ENCODE measurements at regions not wholly inside any gene's neighbourhood (a gene's known extent, or its start where the extent isn't known, plus 50 kb on each side); places are given as distances from the start of the nearest gene placed in this dataset.
"Not testable (repeated sequence)": the region's sequence is repeated elsewhere in the genome, so short reads cannot be mapped to it uniquely, and the experiment has no call there.

DNA sequence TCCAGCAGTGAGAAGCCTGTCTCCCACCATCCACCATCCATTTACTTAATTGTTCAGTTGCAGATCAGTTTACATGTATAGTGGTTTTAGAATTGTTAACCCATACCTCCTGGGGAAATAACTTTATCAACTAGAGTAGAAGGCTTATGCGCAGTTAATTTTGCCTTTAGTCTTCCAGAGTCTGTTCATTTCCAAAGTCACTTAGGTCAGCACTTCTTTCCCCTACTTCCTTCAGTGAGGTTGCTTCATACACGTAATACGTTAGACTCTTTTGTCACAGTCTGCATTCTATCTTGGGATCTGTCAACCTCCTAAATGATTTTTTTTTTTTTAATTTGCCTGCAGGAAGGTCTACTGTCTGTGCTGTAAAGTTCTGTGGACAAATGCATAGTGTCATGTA lies 495.6 kb upstream of the ISX start:
- no peak for DNase-seq (ENCODE audit: low read depth in 4 of 4, low spot score in 3 of 4)

DNA sequence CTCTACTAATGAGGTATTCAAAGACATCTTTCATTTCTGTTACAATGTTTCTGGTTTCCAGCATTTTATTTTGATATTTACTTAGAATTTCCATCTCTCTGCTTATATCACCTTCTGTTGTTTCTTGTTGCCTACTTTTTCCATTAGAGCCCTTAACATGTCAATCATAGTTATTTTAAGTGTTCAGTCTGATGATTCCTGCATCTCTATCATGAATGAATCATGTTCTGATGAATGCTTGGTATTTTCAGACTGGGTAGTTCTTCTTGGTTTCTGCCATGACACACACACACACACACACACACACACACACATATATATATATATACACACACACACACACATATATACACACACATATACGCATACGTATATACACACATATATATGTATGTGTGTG lies 486.4 kb upstream of the ISX start:
- no peak for DNase-seq (ENCODE audit: low read depth in 4 of 4, low spot score in 3 of 4)

DNA sequence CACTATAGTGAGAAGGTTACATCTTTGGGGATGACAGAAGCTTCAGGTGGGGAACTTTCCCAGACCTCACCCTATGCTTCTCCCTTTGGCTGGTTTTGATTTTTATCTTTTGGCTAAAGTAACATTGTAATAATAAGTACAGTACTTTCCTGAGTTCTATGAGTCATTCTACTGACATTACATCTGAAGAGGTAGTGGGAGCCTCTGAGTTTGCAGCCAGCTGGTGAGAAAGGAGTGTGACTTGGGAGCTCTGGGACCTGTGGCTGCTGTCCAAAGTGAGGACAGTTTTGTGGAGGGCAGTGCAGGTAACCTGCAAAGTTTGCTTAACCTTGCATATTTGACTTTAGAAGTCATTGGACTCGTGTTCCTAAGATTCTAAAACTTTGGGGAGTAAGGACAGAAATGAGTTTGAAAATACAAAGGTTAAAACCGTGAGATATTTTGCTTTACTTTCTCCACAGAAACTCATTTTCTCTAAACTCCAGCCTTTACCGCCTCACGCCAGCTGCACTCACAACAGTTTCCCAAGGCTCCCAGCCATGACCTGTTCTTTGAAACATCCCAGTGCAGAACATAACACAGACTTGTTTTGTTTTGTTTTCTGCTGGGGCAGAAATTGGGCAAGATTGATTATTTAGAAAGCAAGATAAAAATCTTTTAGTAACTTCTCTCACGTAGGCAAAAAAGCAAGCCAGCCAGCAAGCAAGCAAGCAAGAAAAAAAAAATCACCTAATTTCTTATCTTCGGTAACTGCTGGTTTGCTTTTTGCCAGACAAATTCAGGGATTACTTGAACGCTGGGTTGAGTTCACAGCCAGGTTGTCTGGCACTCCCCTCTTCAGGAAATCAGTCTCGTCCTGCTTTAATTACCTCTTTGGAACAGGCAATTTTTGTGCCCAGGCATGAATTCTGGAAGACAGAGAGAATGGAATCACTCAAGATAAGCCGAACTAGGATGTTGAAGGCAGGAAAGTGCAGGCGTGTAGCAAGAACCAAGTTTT lies 478.3 kb upstream of the ISX start:
- peak in 2 of 4 donors; percentile 14 to 22 for DNase-seq (ENCODE audit: low read depth in 4 of 4, low spot score in 3 of 4)

DNA sequence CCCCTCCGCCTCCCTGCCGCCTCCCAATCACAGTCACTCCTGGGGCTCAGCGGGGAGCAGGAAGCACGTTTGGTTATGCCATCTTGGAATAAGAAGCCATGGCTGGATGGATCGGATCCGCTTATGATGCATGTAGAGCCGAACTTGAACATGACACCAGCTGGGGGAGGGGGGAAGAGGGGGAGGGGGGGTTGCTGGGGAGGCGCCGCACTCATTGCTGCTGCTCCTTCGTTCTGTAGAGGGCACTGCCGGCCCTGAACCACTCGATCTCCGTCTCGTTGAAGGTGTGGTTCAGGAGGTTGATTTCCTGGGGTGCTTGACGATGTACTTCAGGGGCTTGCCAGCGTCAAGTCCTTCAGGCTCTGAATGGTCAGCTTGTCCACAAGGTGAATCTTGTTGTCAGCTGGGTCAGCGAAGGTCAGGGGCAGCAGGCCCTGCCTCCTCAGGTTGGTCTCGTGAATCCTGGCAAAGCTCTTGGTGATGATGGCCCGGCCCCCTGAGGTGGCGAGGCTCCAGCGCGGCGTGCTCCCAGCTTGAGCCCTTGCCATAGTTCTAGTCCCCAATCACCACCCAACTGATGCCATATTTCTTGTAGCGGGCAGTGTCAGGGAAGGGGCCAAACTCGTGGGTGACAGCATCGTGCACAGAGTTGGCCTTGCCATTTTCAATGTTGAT lies 476.9 kb upstream of the ISX start:
- no peak for DNase-seq (ENCODE audit: low read depth in 4 of 4, low spot score in 3 of 4)

DNA sequence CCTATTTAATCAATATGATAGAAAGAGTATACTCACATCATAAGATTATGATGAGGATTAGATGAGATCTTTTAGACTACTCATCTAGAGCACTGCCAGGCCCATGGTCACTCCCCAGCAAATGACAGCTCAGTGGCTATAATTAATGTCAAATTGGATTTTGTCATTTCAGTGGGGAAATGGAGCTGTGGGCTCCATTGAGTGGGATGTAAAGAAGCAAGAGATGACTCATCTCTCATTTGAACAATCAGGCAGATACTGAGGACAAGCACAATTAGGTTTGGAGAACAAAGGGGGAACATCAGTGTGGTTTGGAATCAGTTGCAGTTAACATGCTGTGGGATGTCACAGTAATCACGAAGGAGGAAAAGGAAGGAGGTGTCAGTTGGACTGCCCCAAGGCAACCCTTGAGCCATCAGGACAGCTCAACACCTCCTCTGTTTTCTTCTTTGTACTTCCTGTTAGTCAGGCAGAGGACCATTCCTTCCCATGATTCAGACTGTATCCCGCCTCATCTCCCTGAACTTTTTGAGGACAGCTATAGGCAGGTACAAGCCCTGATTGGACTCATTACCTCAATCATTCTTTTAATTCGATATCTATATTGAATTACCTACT lies 473.7 kb upstream of the ISX start:
- no peak for DNase-seq (ENCODE audit: low read depth in 4 of 4, low spot score in 3 of 4)

DNA sequence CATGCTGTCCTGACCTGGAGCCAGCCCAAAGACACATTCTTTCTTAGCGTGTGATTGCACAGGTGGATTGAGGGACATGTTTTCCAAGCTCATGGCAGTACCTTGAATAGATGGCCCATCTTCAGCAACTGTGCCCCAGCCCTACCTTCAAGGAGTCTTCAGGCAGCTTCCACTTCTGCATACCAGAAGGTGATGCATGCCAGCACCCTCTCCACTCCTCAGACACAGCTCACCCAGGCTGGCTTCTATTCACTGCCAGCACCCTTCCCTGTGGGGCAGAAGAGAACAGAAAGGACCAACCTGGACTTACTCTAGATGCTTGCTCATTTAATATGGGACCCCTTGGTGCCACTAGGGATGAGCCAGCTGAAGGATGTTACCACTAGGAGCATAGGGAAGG lies 466.4 kb upstream of the ISX start:
- no peak for DNase-seq (ENCODE audit: low read depth in 4 of 4, low spot score in 3 of 4)

DNA sequence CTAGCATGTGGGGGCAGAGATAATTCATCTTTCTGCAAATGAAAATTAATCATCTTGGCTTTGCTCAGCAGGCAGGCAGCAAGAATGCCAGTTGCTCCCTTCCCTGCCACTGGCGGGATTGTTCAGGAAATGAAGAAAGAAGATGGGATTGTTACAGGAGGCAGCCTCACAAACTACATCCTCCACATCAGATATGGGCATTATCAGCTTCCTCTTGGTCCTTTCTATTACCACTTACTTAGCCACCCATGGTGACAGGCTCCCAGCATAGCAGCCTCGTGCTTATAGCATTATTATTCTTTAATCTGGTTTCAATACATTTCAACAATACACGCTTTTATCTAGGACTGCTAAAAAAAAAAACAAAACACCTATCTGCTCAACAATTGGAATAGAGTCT lies 461.6 kb upstream of the ISX start:
- DNase-seq (ENCODE audit: low read depth in 4 of 4, low spot score in 3 of 4): no peak

DNA sequence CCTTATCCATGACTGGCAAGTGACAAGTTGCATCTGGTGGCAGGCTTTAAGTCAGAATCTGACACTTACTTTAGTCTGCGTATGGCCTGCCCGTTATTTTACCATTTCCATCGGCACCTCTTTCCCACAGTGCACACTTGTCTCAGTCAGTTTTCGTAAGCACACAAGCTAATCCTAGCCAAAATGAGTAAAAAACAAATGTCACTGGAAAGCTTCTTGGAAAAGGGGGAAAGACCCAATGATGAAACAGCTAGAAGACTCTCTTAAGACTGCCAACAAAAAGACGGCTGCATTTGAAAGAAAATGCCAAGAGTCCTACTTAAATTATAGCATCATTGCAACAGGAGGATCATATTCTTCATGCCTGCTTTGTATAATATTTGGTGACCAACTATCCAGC lies 457.9 kb upstream of the ISX start:
- DNase-seq (ENCODE audit: low read depth in 4 of 4, low spot score in 3 of 4): no peak

DNA sequence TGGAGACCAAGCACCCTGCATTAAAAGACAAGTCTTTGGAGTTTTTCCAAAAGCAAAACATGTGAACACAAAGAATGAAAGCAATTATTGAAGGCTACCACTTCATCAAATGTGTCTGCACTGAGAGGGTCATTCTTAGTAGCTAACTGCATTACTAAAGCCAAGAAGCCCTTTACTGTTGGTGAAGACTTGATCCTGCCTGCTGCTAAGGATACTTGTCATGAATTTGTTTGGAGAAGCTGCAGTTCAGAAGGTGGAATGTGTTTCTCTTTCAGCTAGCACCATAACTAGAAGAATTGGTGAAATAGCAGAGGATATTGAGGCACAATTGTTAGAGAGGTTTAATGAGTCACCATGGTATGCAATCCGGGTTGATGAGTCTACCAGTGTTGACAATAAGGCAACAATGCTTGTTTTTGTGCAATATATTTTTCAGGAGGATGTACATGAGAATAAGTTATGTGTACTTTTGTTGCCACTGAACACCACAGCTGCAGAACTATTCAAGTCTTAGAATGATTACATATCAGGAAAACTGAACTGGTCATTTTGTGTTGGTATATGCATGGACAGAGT lies 457.3 kb upstream of the ISX start:
- no peak for DNase-seq (ENCODE audit: low read depth in 4 of 4, low spot score in 3 of 4)

DNA sequence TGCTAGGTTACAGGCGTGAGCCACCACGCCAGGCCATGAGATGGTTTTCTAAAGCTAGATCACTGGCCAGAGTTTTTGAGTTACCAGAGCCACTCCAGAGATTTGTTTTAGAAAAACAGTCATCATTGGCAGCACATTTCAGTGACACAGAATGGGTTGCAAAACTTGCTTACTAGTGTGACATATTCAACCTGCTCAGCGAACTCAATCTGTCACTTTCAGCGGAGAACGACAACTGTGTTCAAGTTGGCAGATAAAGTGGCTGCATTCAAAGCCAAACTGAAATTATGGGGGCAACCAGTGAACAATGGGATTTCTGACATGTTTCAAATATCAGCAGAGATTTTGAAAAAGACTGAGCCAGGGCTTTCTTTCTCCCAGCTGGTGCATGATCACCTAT lies 456.3 kb upstream of the ISX start:
- DNase-seq (ENCODE audit: low read depth in 4 of 4, low spot score in 3 of 4): no peak

DNA sequence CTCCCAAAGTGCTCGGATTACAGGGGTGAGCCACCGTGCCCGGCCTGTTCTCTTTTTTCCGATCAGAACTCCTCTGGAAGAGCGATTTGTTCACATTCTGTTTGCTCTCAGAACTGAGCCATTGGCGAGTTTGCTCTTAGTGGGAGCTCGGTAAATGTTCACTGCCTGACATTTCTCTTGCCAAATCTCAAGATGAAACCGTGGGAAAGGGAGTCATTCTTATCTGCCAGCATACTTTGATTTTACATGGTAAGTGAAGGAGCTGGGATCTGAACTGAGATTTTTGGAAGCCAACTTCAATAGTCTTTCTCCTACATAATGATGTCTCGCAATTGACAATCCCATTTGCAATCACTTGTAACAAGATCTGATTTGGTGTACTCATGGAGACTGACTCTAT lies 445.8 kb upstream of the ISX start:
- DNase-seq (ENCODE audit: low read depth in 4 of 4, low spot score in 3 of 4): no peak

DNA sequence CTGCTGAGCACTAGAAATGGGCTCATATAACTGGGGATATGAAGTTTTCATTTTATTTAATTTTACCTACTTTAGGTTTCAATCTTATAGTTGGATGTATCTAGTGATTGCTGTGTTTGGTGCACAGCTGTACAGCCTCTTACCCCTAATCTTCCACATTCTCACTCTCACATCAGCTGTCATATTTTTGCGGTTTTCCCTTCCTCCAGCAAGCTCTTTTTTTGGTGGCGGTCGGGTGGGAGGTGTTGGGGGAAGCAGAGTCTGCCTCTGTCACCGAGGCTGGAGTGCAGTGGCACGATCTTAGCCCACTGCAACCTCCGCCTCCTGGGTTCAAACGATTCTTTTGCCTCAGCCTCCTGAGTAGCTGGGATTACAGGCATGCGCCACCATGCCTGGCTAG lies 445.1 kb upstream of the ISX start:
- DNase-seq (ENCODE audit: low read depth in 4 of 4, low spot score in 3 of 4): no peak

DNA sequence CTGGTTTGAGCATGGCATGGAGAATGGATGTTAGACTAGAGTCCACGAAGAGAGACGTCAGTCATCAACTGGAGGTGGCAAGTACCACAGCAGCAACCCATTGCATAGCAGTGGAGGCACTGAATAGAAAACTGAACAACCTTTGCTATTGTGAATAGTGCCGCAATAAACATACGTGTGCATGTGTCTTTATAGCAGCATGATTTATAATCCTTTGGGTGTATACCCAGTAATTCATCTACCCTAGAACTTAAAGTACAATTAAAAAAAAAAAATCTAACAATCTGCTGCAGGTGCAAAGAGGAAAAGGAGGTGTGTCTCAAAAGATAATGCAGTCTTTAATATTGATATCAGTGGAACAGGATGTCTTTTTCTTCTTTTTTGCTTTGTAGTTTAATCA lies 443.4 kb upstream of the ISX start:
- no peak for DNase-seq (ENCODE audit: low read depth in 4 of 4, low spot score in 3 of 4)

DNA sequence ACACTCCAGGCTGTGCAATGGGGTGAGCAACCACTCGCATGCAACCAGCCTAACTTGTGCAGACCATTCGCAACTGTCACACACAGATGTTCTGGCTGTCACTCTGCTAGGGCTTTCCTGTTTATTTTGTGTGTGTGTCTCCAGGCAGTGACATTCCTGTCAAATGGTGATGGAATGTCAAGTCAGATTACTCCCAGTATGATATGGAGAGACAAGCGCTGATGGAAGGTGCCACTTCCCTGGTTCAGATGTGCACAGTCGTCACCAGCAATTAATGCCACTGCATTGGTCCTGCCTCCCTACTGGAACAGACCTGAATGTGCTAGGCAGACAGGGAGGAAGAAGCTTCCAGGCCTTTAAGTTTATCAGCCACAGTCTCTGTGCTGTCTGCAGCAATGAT lies 442.4 kb upstream of the ISX start:
- no peak for DNase-seq (ENCODE audit: low read depth in 4 of 4, low spot score in 3 of 4)

DNA sequence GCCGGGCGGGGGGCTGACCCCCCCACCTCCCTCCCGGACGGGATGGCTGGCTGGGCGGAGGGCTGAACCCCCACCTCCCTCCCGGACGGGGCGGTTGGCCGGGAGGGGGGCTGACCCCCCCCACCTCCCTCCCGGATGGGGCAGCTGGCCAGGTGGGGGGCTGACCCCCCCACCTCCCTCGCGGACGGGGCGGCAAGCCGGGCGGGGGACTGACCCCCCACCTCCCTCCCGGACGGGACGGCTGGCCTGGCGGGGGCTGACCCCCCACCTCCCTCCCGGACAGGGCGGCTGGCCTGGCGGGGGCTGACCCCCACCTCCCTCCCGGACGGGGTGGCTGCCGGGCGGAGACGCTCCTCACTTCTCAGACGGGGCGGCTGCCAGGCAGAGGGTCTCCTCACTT lies 440.1 kb upstream of the ISX start:
- not testable (repeated sequence) for DNase-seq (ENCODE audit: low read depth in 4 of 4, low spot score in 3 of 4)

DNA sequence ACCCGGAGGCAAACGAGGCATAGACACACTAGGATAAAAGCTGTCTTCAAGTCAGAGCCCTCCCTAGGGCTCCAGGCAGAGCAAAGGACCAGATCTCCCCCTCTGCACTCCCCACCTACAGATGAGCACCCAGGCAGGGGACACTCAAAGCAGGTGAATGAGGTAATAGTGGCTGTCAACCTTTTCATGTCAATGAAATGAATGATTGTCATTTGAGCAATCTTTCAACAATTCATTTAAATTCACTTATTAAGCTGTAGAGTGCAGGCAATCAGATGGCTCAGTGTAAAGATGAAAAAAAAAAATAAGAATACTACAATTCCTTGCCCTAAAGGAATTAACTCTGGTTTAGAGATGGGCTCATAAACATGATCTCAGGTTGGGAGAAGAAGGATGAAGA lies 427.8 kb upstream of the ISX start:
- DNase-seq (ENCODE audit: low read depth in 4 of 4, low spot score in 3 of 4): no peak

DNA sequence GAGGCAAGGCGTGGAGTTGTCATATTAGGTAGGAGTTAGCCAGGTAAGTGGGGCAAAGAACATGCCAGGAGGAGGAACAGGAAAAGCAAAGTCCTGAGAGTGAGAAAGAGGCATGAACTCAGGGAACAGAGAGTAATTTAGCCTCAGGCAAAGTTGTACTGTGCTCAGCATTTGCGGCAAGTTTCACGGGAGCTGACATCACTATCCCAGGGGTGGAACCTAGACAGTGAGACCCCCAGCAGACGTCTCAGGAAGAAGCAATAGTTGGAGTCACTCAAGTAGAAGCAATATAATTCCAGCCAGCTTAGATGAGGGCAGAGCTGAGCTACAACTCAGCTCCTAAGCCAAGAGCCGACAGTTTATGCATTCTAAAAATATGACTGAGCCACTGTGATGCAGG lies 426.0 kb upstream of the ISX start:
- DNase-seq (ENCODE audit: low read depth in 4 of 4, low spot score in 3 of 4): no peak

DNA sequence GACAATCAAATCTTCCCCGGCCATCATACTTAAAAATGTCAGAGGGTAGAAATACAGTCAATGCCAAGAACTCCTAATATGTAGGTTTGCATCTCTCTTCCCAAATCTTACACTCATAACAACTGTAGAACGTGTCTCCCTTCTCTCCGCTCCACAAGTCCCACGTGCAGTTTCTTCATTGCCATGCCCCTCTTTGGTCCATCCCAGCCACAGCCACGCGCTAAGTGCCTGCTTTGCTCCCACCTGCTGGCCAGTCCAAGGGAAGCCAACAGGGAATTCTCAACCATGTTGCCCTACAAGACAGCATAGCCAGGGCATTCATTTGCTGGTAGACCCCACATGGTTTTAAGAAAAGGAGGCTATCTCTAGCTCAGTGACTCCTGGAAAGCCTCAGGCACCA lies 420.6 kb upstream of the ISX start:
- no peak for DNase-seq (ENCODE audit: low read depth in 4 of 4, low spot score in 3 of 4)

DNA sequence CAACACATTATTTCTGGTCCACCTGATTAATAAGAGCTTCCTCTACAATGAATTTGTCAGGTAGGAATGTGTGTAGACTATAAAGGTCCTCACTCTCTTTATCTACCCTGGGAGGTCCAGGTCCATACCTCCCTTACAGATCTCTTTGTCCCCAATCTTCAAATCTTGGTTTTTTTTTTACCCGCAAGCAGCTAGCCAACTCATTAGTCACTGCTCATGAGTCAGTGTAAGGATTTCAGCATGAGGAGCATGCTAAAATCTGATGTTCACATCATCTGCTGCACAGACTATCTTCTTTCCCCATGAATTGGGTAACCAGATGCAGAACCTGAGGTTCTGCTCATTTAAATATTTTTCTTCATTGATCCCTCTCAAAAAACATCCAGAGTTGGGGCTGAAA lies 397.0 kb upstream of the ISX start:
- no peak for DNase-seq (ENCODE audit: low read depth in 4 of 4, low spot score in 3 of 4)

DNA sequence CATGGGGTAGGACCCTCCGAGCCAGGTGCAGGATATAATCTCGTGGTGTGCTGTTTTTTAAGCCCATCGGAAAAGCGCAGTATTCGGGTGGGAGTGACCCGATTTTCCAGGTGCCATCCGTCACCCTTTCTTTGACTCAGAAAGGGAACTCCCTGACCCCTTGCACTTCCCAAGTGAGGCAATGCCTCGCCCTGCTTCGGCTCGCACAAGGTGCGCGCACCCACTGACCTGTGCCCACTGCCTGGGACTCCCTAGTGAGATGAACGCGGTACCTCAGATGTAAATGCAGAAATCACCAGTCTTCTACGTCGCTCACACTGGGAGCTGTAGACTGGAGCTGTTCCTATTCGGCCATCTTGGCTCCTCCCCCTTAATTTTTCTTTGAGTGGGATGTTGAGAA lies 382.9 kb upstream of the ISX start:
- not testable (repeated sequence) for DNase-seq (ENCODE audit: low read depth in 4 of 4, low spot score in 3 of 4)

DNA sequence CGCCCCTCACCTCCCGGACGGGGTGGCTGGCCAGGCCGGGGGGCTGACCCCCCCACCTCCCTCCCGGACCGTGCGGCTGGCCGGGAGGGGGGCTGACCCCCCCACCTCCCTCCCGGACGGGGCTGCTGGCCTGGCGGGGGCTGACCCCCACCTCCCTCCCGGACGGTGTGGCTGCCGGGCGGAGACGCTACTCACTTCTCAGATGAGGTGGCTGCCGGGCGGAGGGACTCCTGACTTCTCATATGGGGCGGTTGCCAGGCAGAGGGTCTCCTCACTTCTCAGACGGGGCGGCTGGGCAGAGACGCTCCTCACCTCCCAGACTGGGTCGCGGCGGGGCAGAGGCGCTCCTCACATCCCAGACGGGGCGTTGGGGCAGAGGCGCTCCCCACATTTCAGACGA lies 381.7 kb upstream of the ISX start:
- not testable (repeated sequence) for DNase-seq (ENCODE audit: low read depth in 4 of 4, low spot score in 3 of 4)
